T-helper 17 cell (primary cell): ENCODE measurements at regions not wholly inside any gene's neighbourhood (a gene's known extent, or its start where the extent isn't known, plus 50 kb on each side); places are given as distances from the start of the nearest gene placed in this dataset.

Experiments used
- ATAC-seq: fragments of 150-1000 bp; cut with Tn5 transposase; 2 replicates; pipeline ENCODE4 v1.10.0; 2021; ENCODE audit warnings: mild to moderate bottlenecking, moderate library complexity
- DNase-seq, 3 donors: peaks; one replicate each; pipeline versions ENCODE4 v3.0.0 to v3.0.0-alpha.2; 2020 to 2021
- H3K9me3 ChIP-seq: one replicate; pipeline ENCODE4 v1.7.0; 2013; ENCODE audit warnings: low read length, mild to moderate bottlenecking; ENCODE audit not compliant: control insufficient read depth, poor library complexity, severe bottlenecking
- H3K27ac Mint-ChIP-seq: one replicate; pipeline ENCODE4 v1.8.0; 2022; ENCODE audit warnings: mild to moderate bottlenecking, moderate library complexity, mixed read lengths
- H3K27me3 Mint-ChIP-seq: one replicate; pipeline ENCODE4 v1.8.0; 2022; ENCODE audit warnings: mixed read lengths
- H3K36me3 Mint-ChIP-seq: one replicate; pipeline ENCODE4 v1.8.0; 2022; ENCODE audit warnings: low read depth, mixed read lengths
- H3K4me1 Mint-ChIP-seq: one replicate; pipeline ENCODE4 v1.8.0; 2022; ENCODE audit warnings: mild to moderate bottlenecking, mixed read lengths
- H3K4me3 Mint-ChIP-seq: one replicate; pipeline ENCODE4 v1.8.0; 2022; ENCODE audit warnings: mild to moderate bottlenecking, moderate library complexity, mixed read lengths

- no peaks in the 10 kb centered on the region for H3K9me3 ChIP-seq
- DNase-seq (no peak), ATAC-seq (no peak)
- Mint-ChIP-seq H3K4me1 (no peaks in the 10 kb centered on the region), H3K4me3 (no peak overlapping the region), H3K27ac (no peak overlapping the region), H3K27me3 (peaks cover 40% of the 10 kb centered on the region), H3K36me3 (peaks cover 5% of the 10 kb centered on the region)
These were observed 168.8 kb upstream of the ST8SIA2 start for GRCh38 chr15:92224843-92225242.

DNA sequence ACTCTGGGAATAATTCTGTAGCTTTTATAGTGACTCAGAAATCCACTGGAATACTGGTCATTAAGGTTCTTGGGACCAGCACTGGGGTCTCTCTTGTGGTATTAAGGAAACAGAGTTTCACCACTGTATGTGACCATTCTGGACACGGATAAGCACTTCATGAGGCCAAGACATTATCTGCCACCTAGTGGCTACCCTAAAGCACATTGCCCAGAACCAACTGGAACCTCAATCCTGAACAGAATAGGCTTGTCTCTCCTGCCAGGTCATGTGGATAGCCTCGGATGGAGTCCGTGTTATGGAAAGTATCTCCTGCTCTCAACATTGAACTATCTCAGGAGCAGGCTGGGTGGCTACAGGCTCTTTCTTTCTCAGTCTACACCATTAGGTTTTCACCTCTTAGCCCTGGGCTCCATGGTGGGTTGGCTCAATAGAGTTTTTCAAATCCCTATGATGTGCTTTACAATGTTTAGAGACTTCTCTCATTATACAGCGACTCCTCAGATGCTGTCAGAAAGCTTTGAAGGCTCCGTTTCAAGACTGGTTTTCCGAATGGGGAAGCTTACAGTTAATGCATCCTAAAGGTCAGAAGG lies 167.6 kb upstream of the ST8SIA2 start:
- H3K27me3 Mint-ChIP-seq, result peaks cover 52% of the 10 kb centered on the region
- H3K27ac Mint-ChIP-seq, result no peak overlapping the region
- DNase-seq (no peak), ATAC-seq (no peak)
- peaks cover 5% of the 10 kb centered on the region for H3K36me3 Mint-ChIP-seq
- no peaks in the 10 kb centered on the region for H3K9me3 ChIP-seq
- no peaks in the 10 kb centered on the region for H3K4me1 Mint-ChIP-seq
- no peak overlapping the region for H3K4me3 Mint-ChIP-seq

DNA sequence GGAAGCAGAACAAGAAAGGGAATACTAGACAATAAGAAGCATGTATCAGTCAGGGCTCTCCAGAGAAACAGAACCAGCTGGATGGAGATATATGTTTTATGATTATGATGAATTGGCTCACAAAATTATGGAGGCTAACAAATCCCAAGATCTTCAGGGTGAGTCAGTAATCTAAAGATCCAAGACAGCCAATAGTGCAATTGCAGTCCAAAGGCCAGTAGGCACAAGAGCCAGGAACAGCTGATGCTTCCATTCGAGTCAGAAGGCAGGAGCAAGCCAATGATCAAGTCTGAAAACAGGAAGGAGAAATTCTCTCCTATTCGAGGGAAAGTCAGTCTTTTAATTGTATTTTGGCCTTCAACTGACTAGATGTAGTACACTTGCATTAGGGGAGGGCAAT lies 164.9 kb upstream of the ST8SIA2 start:
- Mint-ChIP-seq H3K4me1 (no peaks in the 10 kb centered on the region), H3K27ac (no peak overlapping the region), H3K4me3 (no peak overlapping the region), H3K27me3 (peaks cover 66% of the 10 kb centered on the region), H3K36me3 (peaks cover 5% of the 10 kb centered on the region)
- ATAC-seq (no peak), DNase-seq (no peak)
- H3K9me3 ChIP-seq, result no peaks in the 10 kb centered on the region

GRCh38 chr15:92231461-92231860 lies 162.2 kb upstream of the ST8SIA2 start:
- H3K27ac Mint-ChIP-seq, result no peak overlapping the region
- no peaks in the 10 kb centered on the region for H3K9me3 ChIP-seq
- ATAC-seq (no peak), DNase-seq (no peak)
- H3K4me3 Mint-ChIP-seq, result no peak overlapping the region
- peaks cover 50% of the 10 kb centered on the region for H3K27me3 Mint-ChIP-seq
- H3K4me1 Mint-ChIP-seq, result no peaks in the 10 kb centered on the region
- peaks cover 5% of the 10 kb centered on the region for H3K36me3 Mint-ChIP-seq

DNA sequence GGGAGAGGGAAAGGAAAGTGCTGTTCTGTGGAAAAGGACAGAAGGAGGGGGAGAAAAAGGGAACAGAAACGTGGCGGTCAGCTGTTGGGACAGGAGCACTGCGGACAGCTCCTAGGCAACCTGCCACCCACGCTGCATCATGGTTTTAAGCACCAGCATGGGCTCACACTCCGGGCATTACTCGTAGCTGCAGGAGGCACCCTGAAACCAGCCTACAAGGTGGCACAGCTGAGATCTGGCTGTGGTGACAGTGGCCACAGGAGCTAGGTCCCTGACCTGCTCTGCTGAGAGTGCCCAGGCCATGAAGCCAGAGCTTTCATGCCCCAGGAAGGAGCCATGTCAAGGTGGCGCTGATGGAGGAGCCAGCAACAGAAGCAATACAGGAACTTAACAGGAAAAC lies 161.4 kb upstream of the ST8SIA2 start:
- no peaks in the 10 kb centered on the region for H3K9me3 ChIP-seq
- DNase-seq (no peak), ATAC-seq (no peak)
- H3K27me3 Mint-ChIP-seq, result peaks cover 50% of the 10 kb centered on the region
- H3K36me3 Mint-ChIP-seq, result peaks cover 5% of the 10 kb centered on the region
- H3K27ac Mint-ChIP-seq, result no peak overlapping the region
- no peaks in the 10 kb centered on the region for H3K4me1 Mint-ChIP-seq
- H3K4me3 Mint-ChIP-seq, result no peak overlapping the region

DNA sequence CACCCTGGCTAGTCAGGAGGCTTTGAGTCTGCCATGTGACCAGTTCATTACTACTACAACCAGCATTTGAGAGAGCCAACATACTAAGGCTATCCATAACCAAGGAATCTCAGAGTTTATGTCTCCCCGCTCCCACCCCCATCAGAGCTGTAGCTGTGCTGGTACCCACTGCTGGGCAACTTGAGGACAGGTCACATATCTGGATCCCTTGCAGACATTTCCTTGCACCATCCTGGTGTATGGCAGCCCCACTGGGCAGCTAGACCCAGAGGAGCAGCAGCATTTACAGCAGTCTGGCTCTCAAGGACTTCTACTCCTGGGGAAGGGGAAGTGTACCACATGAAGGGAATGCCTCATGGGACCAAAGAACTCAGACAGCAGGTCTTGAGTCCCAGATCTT lies 160.8 kb upstream of the ST8SIA2 start:
- Mint-ChIP-seq H3K4me1 (no peaks in the 10 kb centered on the region), H3K27ac (no peak overlapping the region), H3K27me3 (peaks cover 50% of the 10 kb centered on the region), H3K36me3 (peaks cover 5% of the 10 kb centered on the region), H3K4me3 (no peak overlapping the region)
- no peaks in the 10 kb centered on the region for H3K9me3 ChIP-seq
- ATAC-seq, result no peak
- DNase-seq, result no peak

- peaks cover 38% of the 10 kb centered on the region for H3K27me3 Mint-ChIP-seq
- no peak overlapping the region for H3K4me3 Mint-ChIP-seq
- no peak for DNase-seq
- no peaks in the 10 kb centered on the region for H3K9me3 ChIP-seq
- no peak overlapping the region for H3K27ac Mint-ChIP-seq
- no peak for ATAC-seq
- no peaks in the 10 kb centered on the region for H3K36me3 Mint-ChIP-seq
- no peaks in the 10 kb centered on the region for H3K4me1 Mint-ChIP-seq
These were observed 150.5 kb upstream of the ST8SIA2 start for GRCh38 chr15:92243227-92243626.

GRCh38 chr15:92244703-92245102 lies 149.0 kb upstream of the ST8SIA2 start:
- Mint-ChIP-seq H3K4me3 (no peak overlapping the region), H3K4me1 (no peaks in the 10 kb centered on the region), H3K27me3 (peaks cover 47% of the 10 kb centered on the region), H3K27ac (no peak overlapping the region), H3K36me3 (no peaks in the 10 kb centered on the region)
- no peaks in the 10 kb centered on the region for H3K9me3 ChIP-seq
- DNase-seq (no peak), ATAC-seq (no peak)

- Mint-ChIP-seq H3K4me1 (no peaks in the 10 kb centered on the region), H3K27me3 (peaks cover 47% of the 10 kb centered on the region), H3K4me3 (no peak overlapping the region), H3K27ac (no peak overlapping the region), H3K36me3 (no peaks in the 10 kb centered on the region)
- ATAC-seq (no peak), DNase-seq (no peak)
- no peaks in the 10 kb centered on the region for H3K9me3 ChIP-seq
These were observed 145.9 kb upstream of the ST8SIA2 start for GRCh38 chr15:92247649-92248242.

DNA sequence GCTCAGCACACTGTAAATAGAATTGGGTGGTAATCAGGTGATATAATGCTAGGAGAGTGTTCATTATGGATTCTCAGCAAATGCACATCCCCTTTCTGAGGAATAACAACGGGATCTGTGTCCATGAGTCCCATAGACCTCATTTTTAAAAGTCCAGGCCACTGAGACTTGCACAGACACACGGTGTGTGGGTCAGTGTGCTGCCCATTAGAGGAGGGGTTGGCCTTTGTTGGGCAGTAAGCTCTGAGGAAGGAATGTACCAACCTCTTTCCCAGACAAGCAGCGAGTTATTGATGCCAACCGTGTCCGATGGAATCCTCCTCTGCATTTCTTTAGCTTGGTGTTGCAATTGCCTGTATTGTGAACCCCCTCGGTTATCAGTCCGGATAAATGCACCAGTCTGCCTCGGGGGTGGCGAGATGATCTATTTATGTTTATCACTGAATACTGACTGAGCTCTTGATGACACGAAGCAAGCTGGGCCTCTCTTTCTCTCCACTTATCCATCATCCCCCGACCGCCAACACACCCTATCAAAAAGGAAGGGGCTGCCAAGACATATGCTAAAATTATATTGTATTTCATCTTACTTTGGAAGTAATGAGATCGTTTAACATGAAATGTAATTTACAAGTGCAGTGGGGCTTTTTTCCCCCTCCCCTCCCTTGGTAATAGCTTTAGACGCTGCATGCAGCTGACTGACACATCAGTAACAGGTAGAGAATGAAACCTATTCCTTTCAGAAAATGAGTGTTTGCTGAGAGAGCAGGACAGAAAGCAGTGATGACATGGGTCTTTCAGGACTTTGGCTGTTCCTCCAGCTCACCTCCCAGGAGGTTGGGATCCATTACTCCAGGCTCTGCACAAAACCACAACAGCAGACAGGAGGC lies 126.6 kb upstream of the ST8SIA2 start:
- no peak overlapping the region for H3K27ac Mint-ChIP-seq
- ATAC-seq, result no peak
- no peak overlapping the region for H3K4me3 Mint-ChIP-seq
- H3K9me3 ChIP-seq, result no peaks in the 10 kb centered on the region
- H3K36me3 Mint-ChIP-seq, result no peaks in the 10 kb centered on the region
- no peaks in the 10 kb centered on the region for H3K4me1 Mint-ChIP-seq
- DNase-seq, result no peak
- H3K27me3 Mint-ChIP-seq, result peaks cover 59% of the 10 kb centered on the region

GRCh38 chr15:92268900-92269299 lies 124.8 kb upstream of the ST8SIA2 start:
- no peak for ATAC-seq
- Mint-ChIP-seq H3K27me3 (peaks cover 68% of the 10 kb centered on the region), H3K36me3 (no peaks in the 10 kb centered on the region), H3K4me3 (no peak overlapping the region), H3K4me1 (no peaks in the 10 kb centered on the region), H3K27ac (no peak overlapping the region)
- no peak for DNase-seq
- H3K9me3 ChIP-seq, result no peaks in the 10 kb centered on the region

GRCh38 chr15:92271179-92271578 lies 122.5 kb upstream of the ST8SIA2 start:
- H3K9me3 ChIP-seq, result no peaks in the 10 kb centered on the region
- ATAC-seq, result no peak
- no peak for DNase-seq
- H3K27me3 Mint-ChIP-seq, result peaks cover 61% of the 10 kb centered on the region
- H3K4me1 Mint-ChIP-seq, result no peaks in the 10 kb centered on the region
- no peak overlapping the region for H3K4me3 Mint-ChIP-seq
- H3K36me3 Mint-ChIP-seq, result no peaks in the 10 kb centered on the region
- no peak overlapping the region for H3K27ac Mint-ChIP-seq

DNA sequence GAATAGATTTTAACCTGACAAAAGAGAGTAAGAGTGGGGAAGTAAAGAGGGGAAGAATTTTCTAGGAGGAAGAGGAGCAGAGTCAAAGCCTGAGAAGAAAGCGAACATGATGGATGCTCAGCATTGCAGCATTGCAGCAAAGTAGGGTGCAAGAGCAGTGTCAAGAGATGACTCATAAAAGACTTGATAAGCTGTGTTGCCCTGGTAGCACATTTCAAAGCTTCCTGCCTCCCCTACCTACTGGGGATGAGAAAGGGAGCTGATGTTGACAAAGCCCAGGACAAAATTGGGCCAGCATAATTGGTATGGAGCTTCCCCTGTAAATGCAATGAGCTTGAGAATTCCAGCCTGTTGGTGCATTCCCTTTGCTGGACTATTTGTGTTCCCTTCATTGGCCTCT lies 121.6 kb upstream of the ST8SIA2 start:
- peaks cover 61% of the 10 kb centered on the region for H3K27me3 Mint-ChIP-seq
- no peaks in the 10 kb centered on the region for H3K36me3 Mint-ChIP-seq
- ATAC-seq (no peak), DNase-seq (no peak)
- no peaks in the 10 kb centered on the region for H3K9me3 ChIP-seq
- H3K27ac Mint-ChIP-seq, result no peak overlapping the region
- no peaks in the 10 kb centered on the region for H3K4me1 Mint-ChIP-seq
- no peak overlapping the region for H3K4me3 Mint-ChIP-seq
